Vagina (tissue), 2 donors: ENCODE measurements at regions not wholly inside any gene's neighbourhood (a gene's known extent, or its start where the extent isn't known, plus 50 kb on each side); places are given as distances from the start of the nearest gene placed in this dataset.

Experiments used
- DNase-seq, 2 donors: peaks; one replicate each; pipeline ENCODE4 v3.0.0-alpha.2; 2017; ENCODE audit errors: extremely low spot score in 2 of 2
- H3K27ac ChIP-seq: fragments of 200-600 bp; sonication (generic); one replicate; pipeline ENCODE4 v1.5.1; 2019
- H3K27me3 ChIP-seq: fragments of 200-600 bp; sonication (generic); one replicate; pipeline ENCODE4 v1.5.1; 2019
- H3K36me3 ChIP-seq, 2 donors: fragments of 200-600 bp; sonication (generic); one replicate each; pipeline ENCODE4 v1.5.1; 2017 to 2019
- H3K4me1 ChIP-seq: fragments of 200-600 bp; sonication (generic); one replicate; pipeline ENCODE4 v1.5.1; 2019
- H3K4me3 ChIP-seq, 2 donors: fragments of 200-600 bp; sonication (generic); 1 replicate in 1 of 2; 2 replicates in 1 of 2; pipeline ENCODE4 v1.5.1; 2016 to 2019
- H3K9me3 ChIP-seq: fragments of 200-600 bp; sonication (generic); one replicate; pipeline ENCODE4 v1.5.1; 2019
- POLR2A ChIP-seq, 2 donors: fragments of 450-650 bp; IDR thresholded peaks; one replicate each; pipeline ENCODE4 v1.6.1; 2017; ENCODE audit warnings: antibody characterized with exemption in 2 of 2, mild to moderate bottlenecking in 2 of 2, moderate library complexity in 2 of 2
- POLR2AphosphoS5 ChIP-seq, 2 donors: sonication (generic); formaldehyde crosslinking; IDR thresholded peaks; one replicate each; pipeline ENCODE4 v1.9.0; 2017; ENCODE audit warnings: antibody characterized with exemption in 2 of 2, mild to moderate bottlenecking in 2 of 2, low read depth in 1 of 2; ENCODE audit not compliant: insufficient read depth in 1 of 2
- intact Hi-C: fragments of 100-400 bp; cut with DNase I; formaldehyde crosslinking; loops from one replicate; pipeline ENCODE4 v1.15.1; 2023
- TF ChIP-seq, protein P1 (sequence below), 3 experiments: fragments of 450-650 bp in 2 of 3; fragments of 200-600 bp in 1 of 3; sonication (generic) in 1 of 3; IDR thresholded peaks; one replicate each; pipeline ENCODE4 v1.5.1; 2017 to 2019; ENCODE audit warnings: antibody characterized with exemption in 3 of 3, mild to moderate bottlenecking in 2 of 3, moderate library complexity in 2 of 3

DNA sequence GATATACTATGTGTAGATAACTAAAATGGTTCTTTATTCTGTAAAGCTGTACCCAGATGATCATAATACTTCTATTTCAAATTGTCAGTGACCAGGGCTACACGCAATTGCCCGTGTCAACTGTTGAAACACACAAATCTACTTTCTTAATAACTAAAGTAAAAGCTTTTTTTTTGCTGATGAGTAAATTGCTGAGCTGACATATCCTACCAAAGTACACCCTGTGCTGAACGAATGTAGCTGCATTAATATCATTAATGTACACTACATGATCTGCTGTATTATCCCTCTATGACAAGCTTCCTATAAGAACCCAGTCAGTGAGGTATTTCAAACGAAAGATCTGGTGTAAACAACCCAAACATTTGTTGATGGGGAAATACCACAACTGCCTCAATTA lies 827.2 kb upstream of the ATXN8OS start:
- intact Hi-C loops = no loop called here
- H3K4me1 ChIP-seq = no peaks in the 10 kb centered on the region
- TF ChIP-seq POLR2AphosphoS5 (IDR thresholded peaks at IDR 0.05; ENCODE audit: insufficient read depth in 1 of 2, low read depth in 1 of 2) (no peak), POLR2A (IDR thresholded peaks at IDR 0.05) (no peak)
- TF ChIP-seq, protein P1, sequence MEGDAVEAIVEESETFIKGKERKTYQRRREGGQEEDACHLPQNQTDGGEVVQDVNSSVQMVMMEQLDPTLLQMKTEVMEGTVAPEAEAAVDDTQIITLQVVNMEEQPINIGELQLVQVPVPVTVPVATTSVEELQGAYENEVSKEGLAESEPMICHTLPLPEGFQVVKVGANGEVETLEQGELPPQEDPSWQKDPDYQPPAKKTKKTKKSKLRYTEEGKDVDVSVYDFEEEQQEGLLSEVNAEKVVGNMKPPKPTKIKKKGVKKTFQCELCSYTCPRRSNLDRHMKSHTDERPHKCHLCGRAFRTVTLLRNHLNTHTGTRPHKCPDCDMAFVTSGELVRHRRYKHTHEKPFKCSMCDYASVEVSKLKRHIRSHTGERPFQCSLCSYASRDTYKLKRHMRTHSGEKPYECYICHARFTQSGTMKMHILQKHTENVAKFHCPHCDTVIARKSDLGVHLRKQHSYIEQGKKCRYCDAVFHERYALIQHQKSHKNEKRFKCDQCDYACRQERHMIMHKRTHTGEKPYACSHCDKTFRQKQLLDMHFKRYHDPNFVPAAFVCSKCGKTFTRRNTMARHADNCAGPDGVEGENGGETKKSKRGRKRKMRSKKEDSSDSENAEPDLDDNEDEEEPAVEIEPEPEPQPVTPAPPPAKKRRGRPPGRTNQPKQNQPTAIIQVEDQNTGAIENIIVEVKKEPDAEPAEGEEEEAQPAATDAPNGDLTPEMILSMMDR (IDR thresholded peaks at IDR 0.05) = no peak

DNA sequence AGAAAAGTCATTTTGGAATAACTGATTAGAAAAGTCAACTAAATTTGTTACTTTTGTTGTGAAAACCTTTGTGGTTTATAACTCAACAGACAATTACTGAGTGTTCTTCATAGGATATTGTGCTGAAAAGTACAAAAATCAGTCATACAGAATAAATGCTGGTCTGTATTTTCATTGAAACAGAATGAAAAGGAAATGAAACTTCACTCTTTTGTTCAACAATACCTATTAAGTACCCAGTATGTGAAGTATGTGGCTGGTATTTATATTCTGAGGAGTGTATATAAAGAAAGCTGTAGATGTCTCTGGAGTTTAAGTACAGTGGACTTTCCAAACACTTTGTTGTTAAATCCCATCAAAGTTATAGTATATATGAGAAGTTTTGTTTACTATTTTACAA lies 828.4 kb upstream of the ATXN8OS start:
- intact Hi-C loops = no loop called here
- Histone ChIP-seq H3K36me3 (no peaks in the 10 kb centered on the region), H3K4me3 (no peak overlapping the region), H3K9me3 (no peaks in the 10 kb centered on the region), H3K27ac (no peak overlapping the region), H3K4me1 (no peaks in the 10 kb centered on the region), H3K27me3 (no peaks in the 10 kb centered on the region)
- no peak for DNase-seq
- TF ChIP-seq, protein P1 (IDR thresholded peaks at IDR 0.05) = no peak

More for the DNA sequence above, 827.2 kb upstream of the ATXN8OS start:
- no peak for DNase-seq
- H3K36me3 ChIP-seq = no peaks in the 10 kb centered on the region
- no peaks in the 10 kb centered on the region for H3K27me3 ChIP-seq
- no peak overlapping the region for H3K4me3 ChIP-seq
- no peaks in the 10 kb centered on the region for H3K9me3 ChIP-seq
- H3K27ac ChIP-seq = no peak overlapping the region

DNA sequence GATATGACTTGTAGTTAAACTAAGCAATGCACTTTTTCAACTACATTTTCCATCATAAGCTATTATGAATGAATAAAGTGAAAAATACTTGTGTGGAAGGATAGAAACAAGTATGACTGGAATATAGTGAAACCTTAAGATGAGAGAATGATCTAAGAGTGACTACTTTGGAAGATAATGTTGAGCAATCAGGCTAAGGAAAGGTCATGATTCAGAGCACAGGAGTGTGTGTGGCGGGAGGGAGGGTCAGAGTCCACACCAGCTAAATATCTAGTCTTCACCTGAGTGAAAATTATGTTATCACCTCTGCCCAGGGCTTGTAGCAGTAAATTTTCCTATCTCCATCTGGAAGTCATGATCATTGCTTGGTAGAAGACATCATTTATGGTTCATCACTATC lies 833.4 kb upstream of the ATXN8OS start:
- TF ChIP-seq POLR2AphosphoS5 (IDR thresholded peaks at IDR 0.05; ENCODE audit: insufficient read depth in 1 of 2, low read depth in 1 of 2) = no peak
- TF ChIP-seq, protein P1 (IDR thresholded peaks at IDR 0.05) = no peak
- DNase-seq = no peak
- Histone ChIP-seq H3K36me3 (no peaks in the 10 kb centered on the region), H3K27ac (no peak overlapping the region), H3K9me3 (no peaks in the 10 kb centered on the region), H3K27me3 (no peaks in the 10 kb centered on the region), H3K4me3 (no peak overlapping the region), H3K4me1 (no peaks in the 10 kb centered on the region)
- intact Hi-C loops = no loop called here

DNA sequence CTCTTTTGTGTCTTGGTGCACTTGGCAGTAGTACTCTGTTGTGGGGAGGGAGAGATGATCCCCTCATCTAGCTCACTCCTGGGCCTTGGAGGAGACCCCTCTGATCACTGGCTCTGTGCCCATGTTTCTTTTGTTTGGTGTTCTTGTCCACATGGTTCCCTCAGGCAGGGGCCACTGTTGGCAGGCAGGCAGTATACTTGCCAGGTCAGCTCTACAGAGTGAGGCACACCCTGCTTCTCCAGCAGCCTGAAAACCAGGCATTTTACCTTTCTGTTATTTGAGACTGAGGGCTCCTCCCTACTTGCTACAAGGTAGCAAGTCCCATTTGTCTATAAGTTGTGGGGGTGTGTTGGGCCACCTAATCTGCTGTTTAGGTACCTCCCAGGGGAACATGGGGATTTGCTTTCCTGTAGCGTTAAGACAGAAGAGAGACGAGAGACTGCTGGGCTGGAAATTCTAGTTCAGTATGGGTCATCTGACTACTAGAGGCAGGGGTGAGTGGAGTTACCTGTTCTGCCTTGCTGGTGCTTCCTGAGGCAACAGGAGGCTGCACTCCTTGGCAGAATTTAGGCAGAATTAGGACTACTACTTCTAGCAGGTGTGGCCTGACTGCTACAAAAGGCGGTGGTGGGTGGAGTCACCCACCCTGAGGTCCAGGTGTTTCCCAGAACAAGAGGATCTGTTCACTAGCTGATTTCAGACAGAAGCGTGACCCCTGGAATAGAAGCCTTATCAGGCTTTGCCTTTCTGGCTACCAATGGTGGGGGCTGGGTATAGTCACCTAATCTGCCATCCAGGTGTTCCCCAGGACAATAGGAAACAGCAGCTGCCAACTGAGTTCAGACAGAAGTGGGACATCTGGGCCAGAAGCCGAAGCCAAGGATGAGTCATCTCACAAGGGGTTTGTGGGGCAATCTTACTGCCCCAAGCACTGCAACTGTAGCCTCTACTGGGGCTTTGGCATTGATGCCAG lies 843.0 kb upstream of the ATXN8OS start:
- H3K27me3 ChIP-seq = no peaks in the 10 kb centered on the region
- H3K36me3 ChIP-seq = no peaks in the 10 kb centered on the region
- H3K27ac ChIP-seq = no peak overlapping the region
- DNase-seq = no peak
- H3K4me1 ChIP-seq = no peaks in the 10 kb centered on the region
- TF ChIP-seq, protein P1 (IDR thresholded peaks at IDR 0.05) = no peak
- no peak for TF ChIP-seq POLR2AphosphoS5 (IDR thresholded peaks at IDR 0.05; ENCODE audit: insufficient read depth in 1 of 2, low read depth in 1 of 2)
- TF ChIP-seq POLR2A (IDR thresholded peaks at IDR 0.05) = no peak
- H3K9me3 ChIP-seq = no peaks in the 10 kb centered on the region
- intact Hi-C loops = no loop called here
- no peak overlapping the region for H3K4me3 ChIP-seq

DNA sequence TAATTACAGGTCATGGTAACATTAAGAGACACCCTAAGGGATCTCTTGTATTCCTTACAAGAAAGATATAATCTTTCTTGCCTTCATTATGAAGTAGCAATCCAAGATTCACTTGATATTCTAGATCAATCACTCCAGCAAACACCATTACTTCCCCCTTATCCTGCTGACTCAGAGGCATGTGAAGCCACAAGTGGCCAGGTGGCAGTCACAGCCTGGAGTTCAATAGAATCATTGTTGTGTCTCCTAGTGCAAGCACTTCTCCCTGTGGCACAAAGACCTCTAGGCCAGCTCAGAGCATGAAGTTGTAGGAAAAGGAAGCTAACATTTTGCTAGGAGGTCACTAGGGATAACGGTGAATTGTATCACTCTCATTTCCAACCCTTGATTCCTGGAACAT lies 864.3 kb upstream of the ATXN8OS start:
- TF ChIP-seq POLR2AphosphoS5 (IDR thresholded peaks at IDR 0.05; ENCODE audit: insufficient read depth in 1 of 2, low read depth in 1 of 2) = no peak
- TF ChIP-seq POLR2A (IDR thresholded peaks at IDR 0.05) = no peak
- no peaks in the 10 kb centered on the region for H3K36me3 ChIP-seq
- intact Hi-C loops = no loop called here
- no peaks in the 10 kb centered on the region for H3K27me3 ChIP-seq
- H3K4me1 ChIP-seq = no peaks in the 10 kb centered on the region
- no peaks in the 10 kb centered on the region for H3K9me3 ChIP-seq
- no peak overlapping the region for H3K27ac ChIP-seq
- DNase-seq = no peak
- no peak overlapping the region for H3K4me3 ChIP-seq
